ENCODE measurements at regions not wholly inside any gene's neighbourhood (a gene's known extent, or its start where the extent isn't known, plus 50 kb on each side); places are given as distances from the start of the nearest gene placed in this dataset.

- in situ Hi-C loops (cut with HindIII; ENCODE audit: low sequenced_read_pairs): no loop called here
- no peak for DNase-seq (ENCODE audit: low read depth)
- no peak overlapping the region for H3K4me3 ChIP-seq (ENCODE audit: low read depth, low read length)
- no peak for TF ChIP-seq CTCF (IDR thresholded peaks at IDR 0.05; ENCODE audit: low read depth, low read length, missing control alignments)
These were observed 266.7 kb downstream of the CNTN3 start for GRCh38 chr3:74347563-74348268.

GRCh38 chr3:74346896-74347295 lies 267.6 kb downstream of the CNTN3 start:
- in situ Hi-C loops (cut with HindIII; ENCODE audit: low sequenced_read_pairs): no loop called here
- no peak overlapping the region for H3K4me3 ChIP-seq (ENCODE audit: low read depth, low read length)
- TF ChIP-seq CTCF (IDR thresholded peaks at IDR 0.05; ENCODE audit: low read depth, low read length, missing control alignments): no peak
- no peak for DNase-seq (ENCODE audit: low read depth)

GRCh38 chr3:74345701-74346100 lies 268.8 kb downstream of the CNTN3 start:
- in situ Hi-C loops (cut with HindIII; ENCODE audit: low sequenced_read_pairs): no loop called here
- no peak for DNase-seq (ENCODE audit: low read depth)
- TF ChIP-seq CTCF (IDR thresholded peaks at IDR 0.05; ENCODE audit: low read depth, low read length, missing control alignments): no peak
- no peak overlapping the region for H3K4me3 ChIP-seq (ENCODE audit: low read depth, low read length)

GRCh38 chr3:74344865-74345440 lies 269.5 kb downstream of the CNTN3 start:
- no peak for TF ChIP-seq CTCF (IDR thresholded peaks at IDR 0.05; ENCODE audit: low read depth, low read length, missing control alignments)
- DNase-seq (ENCODE audit: low read depth): no peak
- in situ Hi-C loops (cut with HindIII; ENCODE audit: low sequenced_read_pairs): no loop called here
- no peak overlapping the region for H3K4me3 ChIP-seq (ENCODE audit: low read depth, low read length)

- no peak overlapping the region for H3K4me3 ChIP-seq (ENCODE audit: low read depth, low read length)
- in situ Hi-C loops (cut with HindIII; ENCODE audit: low sequenced_read_pairs): no loop called here
- no peak for TF ChIP-seq CTCF (IDR thresholded peaks at IDR 0.05; ENCODE audit: low read depth, low read length, missing control alignments)
- DNase-seq (ENCODE audit: low read depth): no peak
These were observed 271.1 kb downstream of the CNTN3 start for GRCh38 chr3:74343391-74343790.

- no peak for TF ChIP-seq CTCF (IDR thresholded peaks at IDR 0.05; ENCODE audit: low read depth, low read length, missing control alignments)
- H3K4me3 ChIP-seq (ENCODE audit: low read depth, low read length): no peak overlapping the region
- no peak for DNase-seq (ENCODE audit: low read depth)
- in situ Hi-C loops (cut with HindIII; ENCODE audit: low sequenced_read_pairs): no loop called here
These were observed 275.5 kb downstream of the CNTN3 start for GRCh38 chr3:74338998-74339397.

Data from astrocyte of the cerebellum (primary cell).